ENCODE measurements at regions not wholly inside any gene's neighbourhood (a gene's known extent, or its start where the extent isn't known, plus 50 kb on each side); places are given as distances from the start of the nearest gene placed in this dataset.

- H3K27ac ChIP-seq (ENCODE audit: low read length) = no peak overlapping the region
- DNase-seq = no peak
- no peaks in the 10 kb centered on the region for H4K20me1 ChIP-seq (ENCODE audit: insufficient read depth, low read length)
- no peaks in the 10 kb centered on the region for H3K36me3 ChIP-seq (ENCODE audit: insufficient read depth, low read length)
- no peak overlapping the region for H3K9ac ChIP-seq (ENCODE audit: low read depth, low read length)
- no peaks in the 10 kb centered on the region for H3K9me3 ChIP-seq (ENCODE audit: insufficient read depth, low read length, severe bottlenecking)
- peaks cover 12% of the 10 kb centered on the region for H3K27me3 ChIP-seq (ENCODE audit: insufficient read depth, low read length, poor library complexity)
- no peak overlapping the region for H3K4me2 ChIP-seq (ENCODE audit: insufficient read depth, low read length)
- no peaks in the 10 kb centered on the region for H3K4me1 ChIP-seq (ENCODE audit: insufficient read depth, low read length)
- H3K4me3 ChIP-seq (ENCODE audit: low read depth in 1 of 2, low read length in 2 of 2) = no peak overlapping the region
- no peak for ATAC-seq (ENCODE audit: insufficient read depth, low read depth)
- no peaks in the 10 kb centered on the region for H3K79me2 ChIP-seq (ENCODE audit: insufficient read depth, low read length)
- H2AFZ ChIP-seq (ENCODE audit: low read depth, low read length) = no peak overlapping the region
- TF ChIP-seq EZH2 (IDR thresholded peaks at IDR 0.05; ENCODE audit: borderline replicate concordance, low read depth, low read length, severe bottlenecking) = no peak
- TF ChIP-seq, protein P1, sequence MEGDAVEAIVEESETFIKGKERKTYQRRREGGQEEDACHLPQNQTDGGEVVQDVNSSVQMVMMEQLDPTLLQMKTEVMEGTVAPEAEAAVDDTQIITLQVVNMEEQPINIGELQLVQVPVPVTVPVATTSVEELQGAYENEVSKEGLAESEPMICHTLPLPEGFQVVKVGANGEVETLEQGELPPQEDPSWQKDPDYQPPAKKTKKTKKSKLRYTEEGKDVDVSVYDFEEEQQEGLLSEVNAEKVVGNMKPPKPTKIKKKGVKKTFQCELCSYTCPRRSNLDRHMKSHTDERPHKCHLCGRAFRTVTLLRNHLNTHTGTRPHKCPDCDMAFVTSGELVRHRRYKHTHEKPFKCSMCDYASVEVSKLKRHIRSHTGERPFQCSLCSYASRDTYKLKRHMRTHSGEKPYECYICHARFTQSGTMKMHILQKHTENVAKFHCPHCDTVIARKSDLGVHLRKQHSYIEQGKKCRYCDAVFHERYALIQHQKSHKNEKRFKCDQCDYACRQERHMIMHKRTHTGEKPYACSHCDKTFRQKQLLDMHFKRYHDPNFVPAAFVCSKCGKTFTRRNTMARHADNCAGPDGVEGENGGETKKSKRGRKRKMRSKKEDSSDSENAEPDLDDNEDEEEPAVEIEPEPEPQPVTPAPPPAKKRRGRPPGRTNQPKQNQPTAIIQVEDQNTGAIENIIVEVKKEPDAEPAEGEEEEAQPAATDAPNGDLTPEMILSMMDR (IDR thresholded peaks at IDR 0.05; ENCODE audit: borderline replicate concordance, extremely low read depth, low read length, poor library complexity, severe bottlenecking) = no peak
These were observed 150.0 kb upstream of the BLID start for GRCh38 chr11:122265981-122266380.

DNA sequence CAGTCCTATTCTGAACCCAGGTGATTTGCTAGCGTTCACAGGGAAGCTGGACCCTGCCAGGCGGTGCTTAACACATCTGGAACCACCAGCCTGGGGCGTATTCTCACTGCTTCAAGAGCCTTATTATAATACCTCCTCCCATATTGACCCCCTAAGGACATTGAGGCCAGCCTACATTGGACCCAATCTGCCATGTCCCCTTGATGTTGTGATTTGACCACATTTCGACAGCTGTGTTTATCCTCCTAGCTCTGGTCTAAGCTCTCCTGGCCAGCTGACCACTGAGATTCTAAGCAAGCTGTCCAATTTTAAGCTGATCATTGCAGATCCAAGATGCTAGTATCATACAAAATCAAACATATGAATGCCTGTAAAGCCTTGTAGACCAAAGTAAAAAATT is 148.1 kb upstream of the BLID start:
- no peaks in the 10 kb centered on the region for H3K9me3 ChIP-seq (ENCODE audit: insufficient read depth, low read length, severe bottlenecking)
- no peak overlapping the region for H3K4me3 ChIP-seq (ENCODE audit: low read depth in 1 of 2, low read length in 2 of 2)
- no peak for DNase-seq
- no peaks in the 10 kb centered on the region for H3K79me2 ChIP-seq (ENCODE audit: insufficient read depth, low read length)
- no peak overlapping the region for H3K27ac ChIP-seq (ENCODE audit: low read length)
- TF ChIP-seq, protein P1 (IDR thresholded peaks at IDR 0.05; ENCODE audit: borderline replicate concordance, extremely low read depth, low read length, poor library complexity, severe bottlenecking) = no peak
- no peak for TF ChIP-seq EZH2 (IDR thresholded peaks at IDR 0.05; ENCODE audit: borderline replicate concordance, low read depth, low read length, severe bottlenecking)
- no peaks in the 10 kb centered on the region for H3K4me1 ChIP-seq (ENCODE audit: insufficient read depth, low read length)
- H3K9ac ChIP-seq (ENCODE audit: low read depth, low read length) = no peak overlapping the region
- peaks cover 12% of the 10 kb centered on the region for H3K27me3 ChIP-seq (ENCODE audit: insufficient read depth, low read length, poor library complexity)
- no peaks in the 10 kb centered on the region for H4K20me1 ChIP-seq (ENCODE audit: insufficient read depth, low read length)
- no peak overlapping the region for H3K4me2 ChIP-seq (ENCODE audit: insufficient read depth, low read length)
- no peaks in the 10 kb centered on the region for H3K36me3 ChIP-seq (ENCODE audit: insufficient read depth, low read length)
- no peak for ATAC-seq (ENCODE audit: insufficient read depth, low read depth)
- no peak overlapping the region for H2AFZ ChIP-seq (ENCODE audit: low read depth, low read length)

- Histone ChIP-seq H3K27ac (ENCODE audit: low read length) (no peak overlapping the region), H3K36me3 (ENCODE audit: insufficient read depth, low read length) (no peaks in the 10 kb centered on the region), H3K9me3 (ENCODE audit: insufficient read depth, low read length, severe bottlenecking) (no peaks in the 10 kb centered on the region), H4K20me1 (ENCODE audit: insufficient read depth, low read length) (no peaks in the 10 kb centered on the region), H3K27me3 (ENCODE audit: insufficient read depth, low read length, poor library complexity) (peaks cover 9% of the 10 kb centered on the region), H3K4me3 (ENCODE audit: low read depth in 1 of 2, low read length in 2 of 2) (no peak overlapping the region), H3K79me2 (ENCODE audit: insufficient read depth, low read length) (no peaks in the 10 kb centered on the region), H3K4me1 (ENCODE audit: insufficient read depth, low read length) (no peaks in the 10 kb centered on the region), H3K4me2 (ENCODE audit: insufficient read depth, low read length) (no peak overlapping the region), H3K9ac (ENCODE audit: low read depth, low read length) (no peak overlapping the region), H2AFZ (ENCODE audit: low read depth, low read length) (no peak overlapping the region)
- no peak for TF ChIP-seq EZH2 (IDR thresholded peaks at IDR 0.05; ENCODE audit: borderline replicate concordance, low read depth, low read length, severe bottlenecking)
- TF ChIP-seq, protein P1 (IDR thresholded peaks at IDR 0.05; ENCODE audit: borderline replicate concordance, extremely low read depth, low read length, poor library complexity, severe bottlenecking) = no peak
- DNase-seq = no peak
- ATAC-seq (ENCODE audit: insufficient read depth, low read depth) = no peak
These were observed 145.5 kb upstream of the BLID start for GRCh38 chr11:122261546-122261945.
